ENCODE measurements at regions not wholly inside any gene's neighbourhood (a gene's known extent, or its start where the extent isn't known, plus 50 kb on each side); places are given as distances from the start of the nearest gene placed in this dataset.
"Not testable (repeated sequence)": the region's sequence is repeated elsewhere in the genome, so short reads cannot be mapped to it uniquely, and the experiment has no call there.

- intact Hi-C loops (cut with micrococcal nuclease; ENCODE audit: unreplicated experiment): no loop called here
- DNase-seq (ENCODE audit: low read depth, low spot score): no peak
- Histone ChIP-seq H3K4me1 (ENCODE audit: control insufficient read depth, insufficient read depth, low read length) (no peaks in the 10 kb centered on the region), H3K36me3 (ENCODE audit: control insufficient read depth, insufficient read depth, low read length) (no peaks in the 10 kb centered on the region), H3K4me3 (ENCODE audit: low read depth in 2 of 2, low read length in 2 of 2) (no peak overlapping the region), H3K27ac (ENCODE audit: low read length) (no peak overlapping the region), H3K27me3 (ENCODE audit: control insufficient read depth, insufficient read depth, low read length) (no peaks in the 10 kb centered on the region), H3K9me3 (ENCODE audit: control insufficient read depth, insufficient read depth, low read depth, low read length) (no peaks in the 10 kb centered on the region)
- ATAC-seq: no peak
- BruUV-seq (replicated peaks): no TSS peak
- no peak for TF ChIP-seq TCF7L2 (IDR thresholded peaks at IDR 0.05; ENCODE audit: low read depth, low read length)
- TF ChIP-seq, protein P1, sequence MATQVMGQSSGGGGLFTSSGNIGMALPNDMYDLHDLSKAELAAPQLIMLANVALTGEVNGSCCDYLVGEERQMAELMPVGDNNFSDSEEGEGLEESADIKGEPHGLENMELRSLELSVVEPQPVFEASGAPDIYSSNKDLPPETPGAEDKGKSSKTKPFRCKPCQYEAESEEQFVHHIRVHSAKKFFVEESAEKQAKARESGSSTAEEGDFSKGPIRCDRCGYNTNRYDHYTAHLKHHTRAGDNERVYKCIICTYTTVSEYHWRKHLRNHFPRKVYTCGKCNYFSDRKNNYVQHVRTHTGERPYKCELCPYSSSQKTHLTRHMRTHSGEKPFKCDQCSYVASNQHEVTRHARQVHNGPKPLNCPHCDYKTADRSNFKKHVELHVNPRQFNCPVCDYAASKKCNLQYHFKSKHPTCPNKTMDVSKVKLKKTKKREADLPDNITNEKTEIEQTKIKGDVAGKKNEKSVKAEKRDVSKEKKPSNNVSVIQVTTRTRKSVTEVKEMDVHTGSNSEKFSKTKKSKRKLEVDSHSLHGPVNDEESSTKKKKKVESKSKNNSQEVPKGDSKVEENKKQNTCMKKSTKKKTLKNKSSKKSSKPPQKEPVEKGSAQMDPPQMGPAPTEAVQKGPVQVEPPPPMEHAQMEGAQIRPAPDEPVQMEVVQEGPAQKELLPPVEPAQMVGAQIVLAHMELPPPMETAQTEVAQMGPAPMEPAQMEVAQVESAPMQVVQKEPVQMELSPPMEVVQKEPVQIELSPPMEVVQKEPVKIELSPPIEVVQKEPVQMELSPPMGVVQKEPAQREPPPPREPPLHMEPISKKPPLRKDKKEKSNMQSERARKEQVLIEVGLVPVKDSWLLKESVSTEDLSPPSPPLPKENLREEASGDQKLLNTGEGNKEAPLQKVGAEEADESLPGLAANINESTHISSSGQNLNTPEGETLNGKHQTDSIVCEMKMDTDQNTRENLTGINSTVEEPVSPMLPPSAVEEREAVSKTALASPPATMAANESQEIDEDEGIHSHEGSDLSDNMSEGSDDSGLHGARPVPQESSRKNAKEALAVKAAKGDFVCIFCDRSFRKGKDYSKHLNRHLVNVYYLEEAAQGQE (IDR thresholded peaks at IDR 0.05; ENCODE audit: insufficient read depth in 1 of 2, low read depth in 2 of 2, low read length in 1 of 2): no peak
- no peak for TF ChIP-seq SIN3A (IDR thresholded peaks at IDR 0.05; ENCODE audit: borderline replicate concordance, insufficient read depth, low read depth, low read length)
- ChIA-PET CTCF (no interaction called here), POLR2A (no interaction called here)
- in situ Hi-C loops (cut with HindIII; ENCODE audit: low pct_unique_long_range_greater_than_20kb, low sequenced_read_pairs): no loop called here
Observed at GRCh38 chr1:163999131-163999530, 559.9 kb upstream of the PBX1 start.

DNA sequence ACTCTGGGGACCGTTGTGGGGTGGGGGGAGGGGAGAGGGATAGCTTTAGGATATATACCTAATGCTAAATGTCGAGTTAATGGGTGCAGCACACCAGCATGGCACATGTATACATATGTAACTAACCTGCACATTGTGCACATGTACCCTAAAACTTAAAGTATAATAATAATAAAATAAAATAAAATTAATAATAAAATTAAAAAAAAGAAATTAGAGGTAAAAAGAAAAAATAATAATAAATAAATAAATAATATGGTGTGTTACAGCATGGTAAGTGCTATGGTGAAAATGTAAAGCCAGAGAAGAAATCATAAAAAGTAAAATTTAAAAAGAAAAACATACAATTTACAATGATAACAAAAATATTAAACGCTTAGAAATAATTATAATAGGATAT, 552.8 kb upstream of the PBX1 start:
- H3K27ac ChIP-seq (ENCODE audit: low read length); ATAC-seq; H3K9me3 ChIP-seq (ENCODE audit: control insufficient read depth, insufficient read depth, low read depth, low read length); H3K4me1 ChIP-seq (ENCODE audit: control insufficient read depth, insufficient read depth, low read length); in situ Hi-C loops (cut with HindIII; ENCODE audit: low pct_unique_long_range_greater_than_20kb, low sequenced_read_pairs); H3K4me3 ChIP-seq (ENCODE audit: low read depth in 2 of 2, low read length in 2 of 2); DNase-seq (ENCODE audit: low read depth, low spot score); CTCF ChIA-PET; intact Hi-C loops (cut with micrococcal nuclease; ENCODE audit: unreplicated experiment); H3K27me3 ChIP-seq (ENCODE audit: control insufficient read depth, insufficient read depth, low read length); H3K36me3 ChIP-seq (ENCODE audit: control insufficient read depth, insufficient read depth, low read length); BruUV-seq (replicated peaks); POLR2A ChIA-PET: not testable (repeated sequence)

DNA sequence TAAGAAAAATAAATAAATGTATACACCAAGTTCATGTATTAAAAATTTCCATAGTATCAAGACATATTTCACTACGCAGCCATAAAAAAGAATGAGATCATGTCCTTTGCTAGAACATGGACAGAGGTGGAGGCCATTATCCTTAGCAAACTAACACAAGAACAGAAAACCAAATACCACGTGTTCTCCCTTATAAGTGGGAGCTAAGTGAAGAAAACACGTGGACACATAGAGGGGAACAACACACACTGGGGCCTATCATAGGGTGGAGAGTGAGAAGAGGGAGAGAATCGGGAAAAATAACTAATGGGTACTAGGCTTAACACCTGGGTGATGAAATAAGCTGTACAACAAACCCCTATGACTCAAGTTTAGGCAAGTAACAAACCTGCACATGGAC, 552.4 kb upstream of the PBX1 start:
- in situ Hi-C loops (cut with HindIII; ENCODE audit: low pct_unique_long_range_greater_than_20kb, low sequenced_read_pairs): no loop called here
- H3K4me3 ChIP-seq (ENCODE audit: low read depth in 2 of 2, low read length in 2 of 2): no peak overlapping the region
- TF ChIP-seq CTCF (IDR thresholded peaks at IDR 0.05) (no peak), TCF7L2 (IDR thresholded peaks at IDR 0.05; ENCODE audit: low read depth, low read length) (no peak), SIN3A (IDR thresholded peaks at IDR 0.05; ENCODE audit: borderline replicate concordance, insufficient read depth, low read depth, low read length) (no peak), POLR2AphosphoS5 (IDR thresholded peaks at IDR 0.05; ENCODE audit: low read depth, low read length) (no peak)
- TF ChIP-seq, protein P1 (IDR thresholded peaks at IDR 0.05; ENCODE audit: insufficient read depth in 1 of 2, low read depth in 2 of 2, low read length in 1 of 2): no peak
- DNase-seq (ENCODE audit: low read depth, low spot score) (no peak), ATAC-seq (no peak)
- no TSS peak for BruUV-seq (replicated peaks)
- intact Hi-C loops (cut with micrococcal nuclease; ENCODE audit: unreplicated experiment): no loop called here
- H3K27me3 ChIP-seq (ENCODE audit: control insufficient read depth, insufficient read depth, low read length): no peaks in the 10 kb centered on the region
- H3K27ac ChIP-seq (ENCODE audit: low read length): no peak overlapping the region
- no peaks in the 10 kb centered on the region for H3K36me3 ChIP-seq (ENCODE audit: control insufficient read depth, insufficient read depth, low read length)
- CTCF ChIA-PET: no interaction called here
- H3K4me1 ChIP-seq (ENCODE audit: control insufficient read depth, insufficient read depth, low read length): no peaks in the 10 kb centered on the region
- POLR2A ChIA-PET: no interaction called here
- no peaks in the 10 kb centered on the region for H3K9me3 ChIP-seq (ENCODE audit: control insufficient read depth, insufficient read depth, low read depth, low read length)
